ENCODE measurements at regions not wholly inside any gene's neighbourhood (a gene's known extent, or its start where the extent isn't known, plus 50 kb on each side); places are given as distances from the start of the nearest gene placed in this dataset.

GRCh38 chr14:86481104-86481503, 951.2 kb downstream of the FLRT2 start:
- no peak for TF ChIP-seq CTCF (IDR thresholded peaks at IDR 0.05)
- no peak for TF ChIP-seq POLR2A (IDR thresholded peaks at IDR 0.05)

Measured in esophagus squamous epithelium (tissue), 4 donors.